Ramos (cell line): ENCODE measurements at regions not wholly inside any gene's neighbourhood (a gene's known extent, or its start where the extent isn't known, plus 50 kb on each side); places are given as distances from the start of the nearest gene placed in this dataset.

ENCODE experiments used
- in situ Hi-C: fragments of 300-500 bp; cut with MboI; formaldehyde crosslinking; loops from one replicate; pipeline ENCODE4 v1.14.3; 2022; ENCODE audit warnings: low sequenced_read_pairs; ENCODE audit not compliant: unreplicated experiment

DNA sequence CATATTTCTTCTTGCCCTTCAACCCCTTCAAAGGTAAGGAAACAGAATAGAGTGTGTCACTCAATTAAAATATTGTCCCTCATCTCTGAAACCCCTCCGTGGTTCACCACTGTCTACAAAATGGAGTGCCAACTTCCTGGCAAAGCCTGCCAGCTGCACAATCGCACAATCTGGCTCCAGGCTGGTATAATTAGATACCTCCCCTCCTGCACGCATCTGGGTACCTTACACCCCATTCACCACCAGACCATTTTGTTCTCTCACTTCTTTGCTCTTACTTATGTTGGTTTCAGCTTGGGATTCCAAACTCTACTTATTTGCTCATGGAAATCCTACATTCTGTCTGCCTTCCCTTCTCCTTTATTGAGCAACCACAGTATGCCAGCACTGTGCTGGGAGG lies 314.9 kb downstream of the NUAK1 start:
- in situ Hi-C loops = no loop called here

DNA sequence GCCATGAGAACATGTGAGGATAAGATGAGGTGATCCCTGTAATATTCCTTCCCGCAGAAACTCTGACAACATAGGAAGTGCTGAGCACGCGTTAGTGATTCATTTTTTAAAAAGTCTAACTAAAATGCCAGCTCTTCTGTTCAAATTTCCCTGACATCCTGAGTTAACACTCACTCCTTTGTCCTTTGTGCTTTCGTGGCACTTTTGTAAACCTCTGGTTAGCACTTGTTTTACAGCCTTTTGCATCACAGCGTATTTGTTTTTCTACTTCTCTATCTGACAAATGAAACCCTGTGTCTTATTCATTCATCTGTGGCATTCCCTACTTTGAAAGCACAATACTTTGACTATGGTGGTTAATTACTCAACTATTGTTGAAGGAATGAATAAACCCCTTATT lies 313.6 kb downstream of the NUAK1 start:
- in situ Hi-C loops = no loop called here

DNA sequence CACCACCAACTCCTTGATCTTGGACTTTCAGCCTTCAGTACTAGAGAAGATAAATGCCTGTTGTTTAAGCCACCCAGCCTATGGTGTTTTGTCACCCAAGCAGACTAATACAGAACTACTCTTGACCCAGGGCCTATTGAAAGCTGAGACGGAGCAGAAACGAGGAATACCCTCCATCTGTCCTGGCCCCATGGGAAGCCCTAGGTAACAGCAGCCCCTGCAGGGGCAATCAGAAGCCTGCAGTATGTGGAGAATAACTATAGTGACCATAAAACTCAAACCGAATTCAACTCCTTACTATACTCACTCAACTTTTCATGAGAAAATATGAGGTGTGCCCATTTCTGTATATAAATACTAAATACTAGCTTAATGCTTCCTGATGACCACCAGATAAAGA lies 307.4 kb downstream of the NUAK1 start:
- in situ Hi-C loops = no loop called here

DNA sequence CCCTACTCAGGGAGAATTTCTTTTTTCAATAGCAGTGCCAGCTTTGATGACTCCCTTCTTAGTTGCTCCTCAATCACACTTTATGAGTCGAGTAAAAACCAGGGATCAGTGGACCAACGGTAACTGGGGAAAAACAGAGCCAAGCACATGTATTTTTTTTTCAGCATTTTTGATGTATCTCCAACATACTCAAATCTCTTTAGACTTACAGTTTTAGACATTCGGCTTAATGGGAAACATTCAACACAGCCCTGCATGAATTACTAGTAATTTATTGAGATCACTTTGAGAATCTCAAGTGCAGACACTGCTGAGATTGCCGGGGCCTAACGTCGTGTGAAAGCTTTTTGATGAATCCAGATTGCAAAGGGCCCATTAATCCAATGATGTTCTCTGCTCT lies 306.7 kb downstream of the NUAK1 start:
- in situ Hi-C loops = no loop called here

DNA sequence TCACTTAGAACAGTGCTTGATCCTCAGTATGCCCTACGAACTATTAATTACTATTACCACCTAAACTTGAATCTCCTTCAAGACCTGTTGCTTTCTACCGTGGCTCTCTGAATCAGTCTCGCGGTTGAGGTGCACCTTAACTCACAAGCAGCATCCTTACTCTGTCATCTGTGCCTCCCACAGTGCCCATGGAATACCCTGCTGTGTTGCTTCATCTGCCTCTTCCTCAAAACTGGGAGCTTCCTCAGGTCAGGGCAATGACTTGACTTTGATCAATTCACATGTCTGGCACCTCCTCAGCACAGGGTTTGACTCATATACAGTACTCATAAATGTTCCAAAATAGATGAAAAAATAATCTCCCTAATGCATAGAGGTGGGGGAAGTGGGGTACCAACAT lies 305.9 kb downstream of the NUAK1 start:
- in situ Hi-C loops = no loop called here

DNA sequence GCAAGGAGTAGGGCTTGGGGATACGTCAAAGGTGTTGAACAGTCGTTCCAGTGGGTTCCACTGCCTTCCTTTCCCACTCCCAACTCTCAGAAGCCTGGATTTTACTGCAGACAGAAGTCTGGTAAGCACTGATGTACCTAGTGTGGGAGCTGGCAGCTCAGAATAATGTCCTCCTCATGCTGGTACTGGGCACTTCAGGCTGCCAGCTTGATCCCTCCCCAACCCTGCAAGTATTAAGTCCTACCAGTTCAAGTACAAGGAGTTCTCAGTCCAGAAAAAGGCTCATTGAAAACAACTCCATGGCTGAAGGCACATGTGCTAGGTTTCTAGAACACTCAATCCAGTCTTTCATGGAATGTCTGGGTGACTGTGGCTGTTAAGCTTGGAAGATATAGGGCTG lies 304.3 kb downstream of the NUAK1 start:
- in situ Hi-C loops = no loop called here

DNA sequence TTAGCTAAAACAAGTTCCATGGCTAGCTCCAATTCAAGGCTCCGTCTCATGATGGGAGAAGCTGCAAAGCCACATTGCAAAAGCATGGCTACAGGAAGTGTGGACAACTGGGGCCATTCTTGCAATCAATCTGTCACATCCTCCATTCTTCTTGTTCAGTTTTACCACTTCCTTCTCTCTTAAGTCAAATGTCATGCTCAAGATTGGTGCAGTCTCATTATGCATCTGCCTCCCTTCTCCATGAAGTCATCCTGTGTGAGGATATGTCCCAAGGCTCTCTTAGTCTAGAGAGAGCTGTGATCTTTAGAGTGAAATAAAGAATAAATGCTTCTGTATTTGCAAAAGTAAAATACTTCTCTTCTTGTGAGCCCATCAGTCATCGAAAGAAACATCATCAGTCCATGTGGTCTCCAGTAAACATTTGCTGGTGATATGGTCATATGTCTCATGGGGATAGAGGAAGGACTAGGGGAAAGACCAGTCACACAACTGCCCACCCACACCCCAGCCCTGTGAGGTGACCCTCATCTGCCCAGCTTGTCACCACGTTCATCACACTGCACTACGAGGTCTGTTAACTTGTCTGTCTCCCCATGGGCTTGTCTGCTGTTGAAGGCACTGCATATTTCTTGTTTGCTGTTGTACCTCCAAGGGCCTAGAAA lies 303.0 kb downstream of the NUAK1 start:
- in situ Hi-C loops = no loop called here

DNA sequence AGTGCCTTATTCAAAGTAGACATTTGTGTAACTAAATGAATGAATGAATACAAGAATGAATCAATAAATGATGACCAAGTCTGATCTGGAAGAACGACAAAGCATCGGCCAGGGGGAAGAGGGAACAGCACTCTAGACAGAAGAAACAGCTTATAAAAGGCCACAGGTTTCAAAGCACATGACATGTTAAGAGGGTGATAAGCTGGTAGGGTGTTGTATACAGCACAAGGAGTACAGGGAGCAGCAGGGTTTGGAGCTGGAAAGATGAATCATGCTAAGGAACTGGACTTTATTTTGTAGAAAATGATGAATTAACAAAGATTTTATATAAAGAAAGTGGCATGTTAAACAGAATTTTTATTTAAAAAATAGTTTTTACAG lies 302.5 kb downstream of the NUAK1 start:
- in situ Hi-C loops = no loop called here

DNA sequence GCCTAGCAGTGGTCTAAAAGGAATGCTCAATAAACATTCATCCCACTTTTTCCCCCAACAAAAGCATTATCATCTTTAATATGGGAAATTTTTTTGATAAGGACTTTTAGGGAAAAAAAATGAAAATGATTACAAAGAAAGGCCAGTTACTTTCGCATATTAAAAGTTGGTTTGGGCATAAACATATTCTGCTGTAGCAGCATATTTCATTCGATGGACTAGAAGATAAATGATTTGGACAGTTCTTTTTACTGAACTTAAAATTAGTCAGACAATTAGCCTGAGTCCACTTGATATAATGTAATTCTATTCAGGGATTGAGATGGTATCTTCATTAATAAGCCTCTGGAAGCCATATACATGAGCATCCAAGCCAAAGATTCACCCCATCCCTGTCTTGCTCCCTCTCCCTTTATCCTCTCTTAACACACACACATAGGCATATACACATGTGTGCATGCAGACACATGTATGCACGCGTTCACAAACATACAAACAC lies 299.1 kb downstream of the NUAK1 start:
- in situ Hi-C loops = no loop called here

DNA sequence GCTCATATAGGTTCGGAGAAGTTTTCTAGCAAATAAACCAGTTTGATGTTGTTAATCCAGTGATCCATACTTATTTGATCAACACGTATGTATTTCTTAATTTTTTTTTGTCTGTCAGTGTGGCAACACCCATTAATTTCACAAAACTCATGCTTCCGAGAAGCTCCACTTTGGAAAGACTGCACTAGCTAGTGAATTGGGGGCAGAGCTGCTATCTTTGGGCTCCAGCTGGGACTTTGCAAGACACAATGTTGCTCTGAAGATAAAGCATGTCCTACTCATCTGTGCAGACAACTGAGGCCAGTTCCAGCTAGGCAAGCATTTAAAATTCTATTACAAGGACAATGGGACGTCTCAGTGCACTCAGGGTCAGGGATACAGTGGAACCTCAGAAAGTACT lies 298.4 kb downstream of the NUAK1 start:
- in situ Hi-C loops = no loop called here

DNA sequence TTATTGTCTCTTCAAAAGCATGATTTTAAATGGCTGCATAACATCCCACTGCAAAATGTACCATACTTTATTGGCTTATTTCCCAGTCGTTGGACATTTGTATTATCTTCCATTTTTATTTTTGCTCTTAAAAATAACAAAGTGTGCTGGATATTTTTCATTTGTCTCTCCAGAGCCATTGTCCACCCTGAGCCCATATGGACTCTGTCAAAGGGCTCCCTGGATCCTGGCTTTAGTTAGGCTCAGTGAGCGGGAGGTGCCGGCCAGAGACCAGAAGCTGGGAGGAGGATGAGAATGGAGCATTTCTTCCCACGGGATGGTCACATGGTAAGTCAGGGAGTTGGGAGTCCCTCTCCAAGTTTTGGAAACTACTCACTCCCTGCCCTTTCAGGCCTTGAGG lies 296.9 kb downstream of the NUAK1 start:
- in situ Hi-C loops = no loop called here

DNA sequence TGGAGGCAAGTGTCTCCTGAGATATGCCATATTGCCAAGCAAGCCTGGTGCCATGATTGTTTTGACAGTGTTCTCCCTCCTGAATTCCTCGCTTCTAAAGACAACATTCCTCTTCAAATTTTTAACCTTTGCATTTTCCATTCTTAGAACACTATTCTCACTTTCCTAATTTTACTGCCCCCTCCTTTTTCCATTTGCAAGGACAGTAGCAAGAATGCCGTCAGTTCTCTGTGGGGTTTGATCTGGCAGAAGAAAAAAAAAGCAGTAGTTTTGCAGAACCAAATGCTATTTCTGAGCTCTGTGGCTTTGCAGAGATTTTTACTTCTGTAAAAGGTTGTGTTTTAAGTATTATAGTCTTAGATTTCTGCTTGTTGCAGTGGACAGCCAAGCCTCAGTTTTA lies 295.2 kb downstream of the NUAK1 start:
- in situ Hi-C loops = no loop called here

DNA sequence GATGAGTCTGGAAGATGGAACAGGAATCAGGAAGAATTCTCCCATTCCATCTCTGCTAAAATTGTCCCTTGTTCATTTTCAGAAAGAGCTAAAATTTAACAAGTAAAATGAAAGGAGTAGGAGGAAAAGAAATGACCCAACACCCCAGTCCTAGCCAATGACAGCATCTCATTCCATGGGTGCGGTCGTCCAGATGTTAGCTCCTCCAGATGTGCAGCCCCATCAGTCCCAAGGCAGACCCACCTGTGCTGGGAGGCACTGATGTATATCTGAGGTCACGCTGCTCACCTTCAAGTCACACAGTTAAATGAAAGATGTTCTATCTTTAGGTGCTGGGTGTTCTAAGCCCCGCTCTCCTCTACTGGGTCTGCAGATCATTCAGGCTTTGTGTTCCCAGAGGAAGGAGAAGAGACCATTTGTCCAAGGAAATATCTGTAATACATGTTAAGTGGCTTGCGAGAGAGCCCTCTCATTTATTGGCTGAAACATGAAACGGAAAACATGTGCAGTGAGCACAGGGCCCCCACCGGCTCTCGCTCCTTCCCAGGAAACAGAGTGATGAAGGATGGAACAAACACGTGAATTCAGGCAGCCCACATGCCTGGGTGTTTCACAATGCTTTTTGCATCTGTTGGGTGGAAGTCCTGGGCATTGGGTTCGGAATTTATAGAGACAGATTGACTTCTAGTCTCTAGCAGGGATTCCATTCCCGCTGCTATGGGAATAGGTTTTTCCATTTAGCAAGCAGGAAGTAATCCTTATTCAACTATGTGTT lies 294.6 kb downstream of the NUAK1 start:
- in situ Hi-C loops = no loop called here

DNA sequence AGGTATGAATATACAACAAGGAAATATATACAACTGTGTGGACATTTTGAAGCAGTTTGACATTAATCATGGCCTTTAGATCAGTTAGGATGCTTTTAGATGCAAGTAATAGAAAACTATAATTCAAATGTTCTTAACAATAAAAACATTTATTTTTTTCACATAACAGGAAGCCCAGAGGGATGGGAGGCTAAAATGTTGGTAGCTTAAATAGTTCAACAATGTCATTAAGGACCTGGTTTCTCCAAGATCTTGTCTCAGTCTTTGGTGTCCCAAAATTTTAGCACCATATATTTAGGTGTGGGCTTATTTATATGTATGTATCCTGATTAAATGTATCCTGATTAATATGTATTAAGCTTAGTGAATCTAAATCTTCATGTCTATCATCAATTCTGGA lies 292.4 kb downstream of the NUAK1 start:
- in situ Hi-C loops = no loop called here

DNA sequence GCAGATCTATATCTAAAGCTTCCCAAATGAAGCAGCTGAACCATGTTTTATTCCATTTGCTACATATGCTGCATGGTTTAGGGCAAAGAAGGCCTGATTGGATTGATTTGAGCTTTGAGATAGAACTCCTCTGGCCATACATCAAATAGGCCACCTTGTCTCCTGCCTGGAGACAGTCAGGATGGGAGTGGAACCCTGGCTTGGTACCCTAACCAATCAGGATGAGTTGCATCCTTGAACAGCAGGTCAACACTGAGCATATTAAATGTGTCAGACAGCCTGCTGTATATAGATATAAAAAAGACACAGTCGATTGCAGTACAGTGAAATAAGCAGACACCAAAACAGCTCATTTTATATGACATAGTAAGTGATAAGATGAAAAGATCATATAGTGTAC lies 291.7 kb downstream of the NUAK1 start:
- in situ Hi-C loops = no loop called here

DNA sequence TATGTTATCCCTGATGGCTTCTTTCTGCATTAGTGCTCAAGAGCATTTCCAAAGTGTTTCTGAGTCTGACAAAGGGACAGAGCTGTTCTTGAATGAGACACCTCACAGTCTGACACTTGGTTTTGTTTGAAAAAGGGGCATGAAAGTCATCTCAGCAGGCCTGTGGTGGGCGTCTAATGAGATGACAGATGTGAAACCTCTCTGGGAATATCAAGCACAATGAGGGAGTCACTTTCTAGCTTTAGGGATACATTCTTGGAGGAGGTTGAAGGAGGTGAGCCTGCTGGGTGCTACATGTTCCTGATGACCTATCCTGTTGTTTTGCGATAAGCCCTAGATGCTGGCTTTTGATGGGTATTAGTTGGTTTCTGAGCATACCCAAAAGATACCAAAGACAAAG lies 290.5 kb downstream of the NUAK1 start:
- in situ Hi-C loops = no loop called here

DNA sequence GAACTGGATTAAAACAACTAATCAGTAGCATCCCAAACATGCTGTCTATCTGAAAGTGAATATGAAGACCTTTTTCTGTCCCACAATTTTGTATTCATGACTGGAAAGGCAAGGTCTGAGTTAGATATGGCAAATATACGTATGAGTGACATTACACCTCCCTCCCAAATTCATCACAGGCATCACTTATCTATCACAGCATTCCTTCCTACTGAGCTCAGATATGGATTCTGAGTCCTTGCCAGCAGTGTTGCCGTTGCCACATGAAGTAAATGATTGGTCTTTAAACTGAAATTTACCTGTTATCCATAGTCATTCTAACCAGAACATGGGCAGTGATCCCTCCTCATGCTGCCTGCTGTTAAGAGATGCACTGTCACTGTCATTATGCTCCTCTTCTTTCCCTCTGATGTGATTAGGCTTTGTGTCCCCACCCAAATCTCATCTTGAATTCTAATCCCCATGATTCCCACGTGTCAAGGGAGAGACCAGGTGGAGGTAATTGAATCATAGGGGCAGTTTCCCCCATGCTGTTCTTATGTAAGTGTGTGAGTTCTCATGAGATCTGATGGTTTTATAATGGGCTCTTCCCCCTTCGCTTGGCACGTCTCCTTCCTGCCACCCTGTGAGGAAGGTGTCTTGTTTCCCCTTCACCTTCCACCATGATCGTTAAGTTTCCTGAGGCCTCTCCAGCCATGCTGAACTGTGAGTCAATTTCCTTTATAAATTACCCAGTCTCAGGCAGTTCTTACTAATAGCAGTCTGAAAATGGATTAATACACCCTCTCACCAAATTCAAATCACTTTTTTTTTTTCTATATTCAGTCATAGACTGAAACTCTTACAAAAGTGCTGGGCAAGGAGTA lies 288.4 kb downstream of the NUAK1 start:
- in situ Hi-C loops = no loop called here

DNA sequence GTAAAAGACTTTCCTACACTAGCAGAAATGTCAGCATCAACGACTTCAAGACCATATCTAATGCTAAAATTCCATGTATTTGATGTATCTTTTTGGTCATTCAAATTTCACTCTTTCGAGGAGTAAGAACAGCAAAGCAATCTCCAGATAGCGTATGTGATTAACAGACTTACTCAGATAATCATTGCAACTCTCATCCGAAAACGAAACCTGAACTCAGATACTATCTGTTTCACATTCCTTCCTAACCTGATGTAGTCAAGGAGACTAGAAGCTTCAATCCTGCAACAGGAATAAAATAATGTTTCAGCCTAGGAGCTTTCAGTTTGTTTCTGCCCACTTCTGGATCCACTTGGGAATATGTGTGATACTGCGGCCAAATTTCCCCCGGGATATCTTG lies 286.3 kb downstream of the NUAK1 start:
- in situ Hi-C loops = no loop called here

DNA sequence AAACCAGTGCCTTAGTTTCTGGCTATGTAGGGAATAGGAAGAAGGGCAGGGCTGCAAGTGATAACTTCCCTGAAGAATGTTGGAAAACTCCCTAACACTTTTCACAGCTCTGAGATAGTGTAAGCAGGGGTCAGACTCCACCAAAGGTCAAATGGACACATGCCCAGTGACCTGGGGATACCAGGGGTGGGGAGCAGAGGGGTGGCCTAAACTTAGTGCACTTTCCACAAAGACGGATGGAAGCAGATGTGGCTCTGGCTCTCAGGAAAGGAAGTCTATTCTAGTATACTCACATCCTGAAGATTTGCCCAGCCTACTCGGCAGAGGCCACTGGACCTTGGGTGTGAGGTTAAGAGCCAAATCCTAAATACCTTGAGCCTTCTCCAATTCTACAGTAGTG lies 285.8 kb downstream of the NUAK1 start:
- in situ Hi-C loops = no loop called here

DNA sequence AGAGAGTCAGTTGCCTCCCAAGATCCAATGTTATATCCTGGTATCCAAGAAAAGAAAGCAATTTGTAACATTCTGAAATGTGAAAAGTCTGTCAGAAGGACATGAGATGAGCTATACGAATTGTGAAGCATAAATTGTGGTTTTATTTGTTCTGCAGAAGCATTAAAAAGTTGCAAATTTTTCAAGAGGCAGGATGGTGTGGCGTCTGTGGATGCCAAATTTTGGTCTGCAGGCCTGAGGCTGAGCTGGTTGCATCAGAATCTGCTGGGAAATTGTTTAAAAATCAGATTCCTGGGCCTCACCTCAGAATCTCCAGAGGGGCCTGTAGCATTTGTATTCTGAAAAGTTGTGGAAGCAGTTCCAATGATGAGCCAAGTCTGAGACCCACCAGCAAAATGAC lies 284.7 kb downstream of the NUAK1 start:
- in situ Hi-C loops = no loop called here
